NCI-H524 treated with DMSO at 0.1 percent for 48 hours (cell line): ENCODE measurements at regions not wholly inside any gene's neighbourhood (a gene's known extent, or its start where the extent isn't known, plus 50 kb on each side); places are given as distances from the start of the nearest gene placed in this dataset.

Source experiments
- DNase-seq: peaks from one replicate; lab custom pipeline; 2025; lab: John Stamatoyannopoulos, UW

DNA sequence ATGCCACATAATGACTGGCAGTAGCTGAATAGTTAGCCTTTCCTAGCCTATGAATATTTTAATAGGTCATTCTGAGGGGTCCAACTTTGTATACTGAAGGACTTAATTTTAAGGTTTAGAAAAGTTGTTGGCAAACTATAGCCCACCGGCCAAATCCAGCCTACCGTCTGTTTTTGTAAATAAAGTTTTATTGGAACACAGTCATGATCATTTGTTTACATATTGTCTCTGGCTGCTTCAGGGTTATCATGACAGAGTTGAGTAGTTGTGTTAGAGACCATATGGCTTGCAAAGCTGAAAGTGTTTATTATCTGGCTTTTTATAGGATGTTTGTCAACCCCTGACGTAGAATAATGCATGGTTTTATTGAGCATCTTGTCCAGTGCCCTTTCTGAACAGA lies 73.4 kb downstream of the NTMT2 start:
- DNase-seq, result no peak

DNA sequence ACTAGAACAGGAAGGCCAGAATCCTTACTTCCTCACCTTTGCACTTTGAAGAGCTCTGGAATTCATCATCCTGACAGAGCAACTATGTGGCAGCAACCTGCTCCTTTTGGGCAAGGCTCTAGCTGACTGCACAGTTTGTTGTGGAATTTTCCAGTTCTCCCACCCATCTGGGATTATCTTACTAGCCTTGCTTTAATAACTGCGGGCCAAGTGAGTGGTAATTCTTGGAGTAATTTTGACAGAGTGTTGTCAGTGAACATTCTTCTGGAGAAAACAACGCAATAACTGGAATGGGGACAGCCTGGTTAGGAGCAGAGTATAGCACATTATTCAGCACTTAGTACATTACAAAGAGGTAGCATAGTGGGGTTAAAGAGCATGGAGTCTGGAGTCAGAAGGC lies 75.3 kb downstream of the NTMT2 start:
- no peak for DNase-seq

DNA sequence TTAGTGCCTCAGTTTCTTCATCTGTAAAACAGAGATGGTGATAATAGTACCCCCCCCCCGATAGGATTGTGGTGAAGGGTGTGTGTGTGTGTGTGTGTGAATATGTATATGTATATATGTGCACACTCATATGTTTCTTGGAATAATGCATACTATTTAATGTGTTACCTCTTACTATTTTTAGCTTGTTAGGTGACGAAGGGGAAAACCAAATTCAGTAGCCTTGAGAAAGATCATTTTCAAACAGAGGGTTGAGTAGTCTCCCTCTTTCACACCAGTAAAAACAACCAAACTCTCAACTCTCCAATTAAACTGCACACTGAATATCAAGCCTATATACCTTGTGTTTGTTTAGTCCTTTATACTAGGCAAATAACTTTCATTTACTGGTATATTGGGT lies 75.7 kb downstream of the NTMT2 start:
- no peak for DNase-seq

DNA sequence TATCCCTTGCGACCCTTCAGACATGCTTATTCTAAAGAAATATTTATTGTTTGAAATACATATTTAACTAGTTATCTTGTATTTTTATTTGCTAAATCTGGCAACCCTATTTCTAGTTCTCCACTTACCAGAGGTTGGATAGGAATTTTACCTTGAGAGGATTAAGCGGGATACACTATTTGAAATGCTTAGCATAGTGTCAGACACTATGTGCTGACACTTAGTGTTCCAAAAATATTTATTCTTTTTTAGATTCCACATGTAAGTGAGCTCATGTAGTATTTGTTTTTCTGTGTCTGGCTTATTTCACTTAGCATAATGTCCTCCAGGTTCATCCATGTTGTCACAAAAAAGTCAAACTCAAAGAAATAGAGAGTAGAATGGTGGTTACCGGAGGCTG lies 78.7 kb downstream of the NTMT2 start:
- DNase-seq, result no peak

DNA sequence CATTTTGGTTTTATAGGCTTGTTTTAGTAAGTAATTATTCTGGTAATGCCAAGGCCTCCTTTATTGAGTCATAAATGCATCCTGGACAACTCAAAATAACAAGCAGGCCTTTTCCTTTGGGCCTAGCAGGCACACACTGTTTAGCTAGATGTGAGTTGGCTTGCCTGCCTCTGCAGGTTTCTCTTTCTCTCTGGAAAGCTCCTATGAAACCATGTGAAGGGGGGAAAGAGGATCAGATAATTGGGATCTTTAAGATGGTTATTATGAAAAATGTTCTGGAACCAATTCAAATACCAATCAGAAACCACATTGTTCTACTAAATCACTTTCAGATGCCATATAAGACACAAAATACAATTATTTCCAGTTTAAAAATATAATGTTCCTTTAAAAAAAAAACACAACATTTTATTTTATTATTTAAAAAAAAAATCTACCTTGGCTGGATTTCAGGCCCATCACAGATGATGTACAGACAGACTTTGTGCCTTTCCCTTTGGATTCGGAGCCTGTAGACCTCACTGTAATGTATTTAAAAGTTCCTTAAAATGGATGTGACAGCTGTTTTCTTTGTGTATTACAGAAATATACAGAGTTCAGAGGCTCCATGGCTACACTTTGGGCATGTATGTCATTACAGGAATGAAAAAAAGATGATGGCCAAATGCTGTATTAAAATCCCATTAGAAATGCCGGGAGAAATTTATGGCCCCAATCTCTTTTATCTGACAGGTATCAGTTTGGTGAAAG lies 80.2 kb downstream of the NTMT2 start:
- DNase-seq, result no peak

DNA sequence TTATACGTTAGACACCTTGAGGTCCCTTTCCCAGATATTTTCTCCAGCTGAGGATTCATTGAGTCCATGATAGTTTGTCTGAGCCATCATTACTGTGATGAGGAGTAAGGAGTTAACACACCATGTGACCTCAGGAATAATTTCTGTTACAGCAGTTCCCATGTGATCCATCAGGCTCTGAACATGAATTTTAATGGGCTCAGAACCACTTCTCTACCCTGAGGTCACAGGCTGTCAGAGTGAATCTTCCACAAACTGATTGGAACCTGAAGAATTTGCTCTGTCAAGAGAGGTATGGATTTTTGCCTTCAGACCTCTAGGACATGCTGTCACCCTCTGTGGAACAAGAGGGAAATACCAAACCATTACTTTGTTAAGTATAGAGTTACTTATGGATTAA lies 81.0 kb downstream of the NTMT2 start:
- no peak for DNase-seq

DNA sequence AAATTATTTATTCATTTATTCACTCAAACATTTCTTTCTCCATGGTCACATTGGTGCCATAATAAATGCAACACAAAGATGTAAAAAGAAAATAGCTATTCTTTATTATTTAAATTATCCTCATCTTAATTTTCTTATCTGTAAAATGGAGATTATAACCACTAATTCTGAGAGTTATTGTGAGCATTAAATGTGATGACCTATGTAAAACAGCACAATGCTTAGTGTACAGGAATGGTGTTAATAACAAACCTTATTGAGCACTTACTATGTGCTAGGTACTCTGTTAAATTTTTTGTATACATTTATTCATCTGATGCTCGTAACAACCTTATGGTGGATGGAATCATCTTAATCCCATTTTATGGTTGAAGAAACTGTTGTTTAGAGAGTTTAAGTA lies 84.6 kb downstream of the NTMT2 start:
- DNase-seq, result no peak

DNA sequence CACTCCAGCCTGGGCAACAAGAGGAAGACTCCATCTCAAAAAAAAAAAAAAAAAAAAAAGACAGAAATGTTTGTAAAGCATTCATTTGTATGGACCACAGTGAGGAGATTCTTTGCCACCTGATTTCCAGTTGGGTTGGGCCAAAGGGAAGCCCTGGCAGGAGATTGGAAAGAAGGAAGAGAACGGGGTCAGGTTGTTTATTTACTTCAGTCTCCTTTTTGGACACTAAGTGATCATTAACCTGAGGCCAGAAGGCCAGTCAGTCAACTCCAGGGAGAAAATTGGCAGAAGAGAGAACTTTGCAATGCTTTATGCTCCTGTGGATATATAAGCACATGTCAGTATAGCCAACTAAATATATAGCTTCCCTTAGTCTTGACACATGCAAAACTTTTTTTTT lies 85.9 kb downstream of the NTMT2 start:
- no peak for DNase-seq

DNA sequence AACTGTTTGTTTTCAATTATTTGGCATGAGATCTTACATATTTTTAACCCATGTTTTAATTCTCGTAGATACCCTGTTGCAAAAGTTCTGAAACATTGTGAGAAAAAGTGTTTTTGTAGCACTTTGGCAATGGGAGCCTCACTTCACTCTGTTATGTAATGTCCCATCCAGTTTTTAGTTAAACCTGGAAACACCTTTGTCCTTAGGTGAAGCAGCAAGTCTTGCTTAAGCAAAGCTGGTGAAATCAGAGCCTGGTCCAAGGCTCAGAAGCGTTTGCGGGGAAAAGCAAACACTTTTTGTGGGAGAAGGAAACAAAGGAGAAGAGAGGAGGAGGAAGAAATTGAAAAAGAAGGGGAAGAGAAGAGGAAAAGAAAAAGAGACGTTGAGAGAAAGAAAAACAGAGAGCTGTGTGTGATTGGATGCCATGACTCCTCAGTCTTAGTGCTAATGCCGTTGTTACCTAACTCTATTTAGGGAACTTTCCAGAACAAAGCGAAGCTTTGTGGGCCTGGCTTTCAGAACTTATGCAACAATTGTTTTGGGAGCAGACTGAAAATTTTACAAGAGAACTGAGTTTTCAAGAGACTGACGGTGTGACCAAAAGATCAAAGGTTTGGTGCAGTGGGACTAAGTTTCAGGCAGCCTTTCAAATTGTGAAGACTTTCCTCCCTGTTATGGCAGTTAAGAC lies 93.1 kb downstream of the NTMT2 start:
- no peak for DNase-seq

DNA sequence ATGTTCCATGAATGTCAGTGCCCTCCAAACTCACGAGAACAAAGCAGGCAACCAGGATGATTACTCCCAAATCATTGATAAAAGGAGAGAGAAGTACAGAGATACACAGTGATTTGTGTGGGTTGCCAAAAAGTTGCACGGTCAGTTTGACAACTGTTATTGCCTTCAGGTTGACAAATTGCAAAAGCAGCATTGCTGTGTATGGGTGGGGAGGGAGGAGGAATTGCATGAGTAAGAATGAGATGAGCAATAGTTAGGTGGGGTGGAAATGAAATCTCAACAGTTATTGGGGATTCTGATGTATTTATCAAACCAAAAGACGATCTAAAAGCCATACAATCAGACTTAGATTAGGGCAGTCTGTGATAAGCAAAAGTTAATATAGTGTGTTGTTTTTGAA lies 93.7 kb downstream of the NTMT2 start:
- DNase-seq, result no peak

DNA sequence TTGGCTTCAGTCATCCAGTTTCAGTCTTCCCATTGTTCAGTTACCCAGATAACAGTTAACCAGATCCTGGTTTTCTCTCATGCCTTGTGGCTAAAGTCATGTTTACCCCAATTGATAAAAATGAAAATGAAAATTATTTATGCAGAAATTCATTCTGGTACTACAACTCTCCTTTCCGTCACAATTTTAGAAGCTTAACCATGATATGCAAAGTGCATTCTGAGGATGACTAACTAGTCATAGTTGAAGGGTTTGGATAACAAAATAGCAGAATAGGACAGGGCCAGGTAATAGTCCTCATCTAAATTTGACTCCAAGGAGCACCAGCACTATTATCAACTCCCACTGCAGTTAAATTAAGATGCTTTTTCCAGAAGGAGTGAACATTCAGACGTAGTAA lies 94.7 kb downstream of the NTMT2 start:
- no peak for DNase-seq

DNA sequence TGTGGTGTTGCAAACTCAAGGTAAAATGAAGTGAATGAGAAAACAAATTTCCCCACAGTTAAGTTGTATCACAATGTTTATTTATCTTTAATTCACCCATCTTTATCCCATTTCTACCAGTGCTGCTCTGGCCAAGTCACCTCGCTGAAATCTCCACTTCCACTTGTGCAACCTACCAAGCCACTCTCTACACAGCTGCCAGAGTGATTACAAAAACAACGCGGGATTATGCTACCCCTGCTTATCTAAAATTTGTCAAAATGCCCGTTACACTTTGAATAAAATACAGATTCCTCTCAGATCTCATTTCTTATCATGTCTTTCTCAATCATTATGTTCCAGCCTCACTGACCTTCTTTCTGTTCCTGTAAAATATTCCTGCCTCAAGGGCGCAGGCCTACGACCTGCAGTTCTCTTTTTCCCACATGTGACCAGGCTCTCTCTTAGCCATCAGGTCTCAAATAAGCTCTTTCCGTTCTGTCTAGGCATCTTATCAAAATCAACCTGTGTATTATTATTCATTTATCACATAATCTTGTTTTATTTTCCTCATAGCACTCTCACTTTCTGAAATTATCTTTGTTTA lies 95.6 kb downstream of the NTMT2 start:
- DNase-seq, result no peak

DNA sequence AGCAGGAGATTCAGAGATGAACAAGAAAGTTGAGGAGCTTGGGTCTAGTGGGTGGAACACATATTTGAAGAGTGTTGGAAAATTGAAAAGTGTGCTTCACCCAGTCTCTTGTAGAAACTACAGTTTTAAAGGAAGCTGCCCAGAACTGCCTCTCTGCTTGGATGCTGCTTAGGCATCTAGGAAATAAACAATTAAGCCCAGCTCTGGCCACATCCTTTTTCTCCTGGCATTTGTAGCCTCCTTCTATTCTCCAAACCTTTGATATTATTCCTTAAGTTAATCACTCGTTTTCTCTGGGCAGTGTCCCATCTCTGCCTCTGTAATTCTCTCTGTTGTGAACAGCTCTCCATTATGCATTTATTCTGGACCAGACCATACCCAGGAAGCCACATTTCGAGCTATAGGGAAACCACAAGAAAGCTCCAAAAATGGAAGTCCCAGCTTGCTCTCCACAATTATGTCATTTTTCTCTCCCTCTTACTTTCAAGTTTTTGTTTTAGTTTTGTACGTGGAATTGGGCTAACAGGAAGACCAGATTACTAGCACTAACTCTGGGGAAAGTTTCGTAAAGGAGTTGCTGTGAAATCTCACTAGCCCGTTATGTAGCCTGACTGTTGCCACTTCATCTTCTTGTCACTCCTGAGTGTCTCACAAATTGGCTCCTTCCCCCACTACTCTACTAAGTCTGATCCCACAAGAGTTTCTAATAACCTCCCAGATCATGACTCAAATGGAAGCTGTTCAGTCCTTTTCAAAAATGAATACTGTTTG lies 102.2 kb downstream of the NTMT2 start:
- no peak for DNase-seq

DNA sequence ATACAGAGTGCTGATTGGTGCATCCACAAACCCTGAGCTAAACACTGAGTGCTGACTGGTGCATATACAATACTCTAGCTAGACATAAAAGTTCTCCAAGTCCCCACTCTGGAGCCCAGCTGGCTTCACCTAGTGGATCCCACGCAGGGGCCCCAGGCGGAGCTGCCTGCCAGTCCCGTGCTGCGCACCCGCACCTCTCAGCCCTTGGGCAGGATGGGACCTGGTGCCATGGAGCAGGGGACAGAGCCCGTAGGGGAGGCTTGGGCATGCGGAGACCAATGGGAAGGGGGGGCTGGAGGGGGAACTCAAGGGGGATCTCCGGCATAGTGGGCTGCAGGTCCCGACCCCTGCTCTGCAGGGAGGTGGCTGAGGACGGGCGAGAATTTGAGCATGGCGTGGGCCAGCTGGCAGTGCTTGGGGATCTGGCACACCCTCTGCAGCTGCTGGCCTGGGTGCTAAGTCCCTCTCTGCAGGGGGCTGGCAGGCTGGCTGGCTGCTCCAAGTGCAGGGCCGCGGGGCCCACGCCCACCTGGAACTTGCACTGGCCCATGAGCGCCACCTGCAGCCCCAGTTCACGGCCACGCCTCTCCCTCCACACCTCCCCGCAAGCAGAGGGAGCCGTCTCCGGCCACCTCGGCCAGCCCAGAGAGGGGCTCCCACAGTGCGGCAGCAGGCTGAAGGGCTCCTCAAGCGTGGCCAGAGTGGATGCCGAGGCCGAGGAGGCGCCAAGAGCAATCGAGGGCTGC lies 104.9 kb downstream of the NTMT2 start:
- DNase-seq, result no peak

DNA sequence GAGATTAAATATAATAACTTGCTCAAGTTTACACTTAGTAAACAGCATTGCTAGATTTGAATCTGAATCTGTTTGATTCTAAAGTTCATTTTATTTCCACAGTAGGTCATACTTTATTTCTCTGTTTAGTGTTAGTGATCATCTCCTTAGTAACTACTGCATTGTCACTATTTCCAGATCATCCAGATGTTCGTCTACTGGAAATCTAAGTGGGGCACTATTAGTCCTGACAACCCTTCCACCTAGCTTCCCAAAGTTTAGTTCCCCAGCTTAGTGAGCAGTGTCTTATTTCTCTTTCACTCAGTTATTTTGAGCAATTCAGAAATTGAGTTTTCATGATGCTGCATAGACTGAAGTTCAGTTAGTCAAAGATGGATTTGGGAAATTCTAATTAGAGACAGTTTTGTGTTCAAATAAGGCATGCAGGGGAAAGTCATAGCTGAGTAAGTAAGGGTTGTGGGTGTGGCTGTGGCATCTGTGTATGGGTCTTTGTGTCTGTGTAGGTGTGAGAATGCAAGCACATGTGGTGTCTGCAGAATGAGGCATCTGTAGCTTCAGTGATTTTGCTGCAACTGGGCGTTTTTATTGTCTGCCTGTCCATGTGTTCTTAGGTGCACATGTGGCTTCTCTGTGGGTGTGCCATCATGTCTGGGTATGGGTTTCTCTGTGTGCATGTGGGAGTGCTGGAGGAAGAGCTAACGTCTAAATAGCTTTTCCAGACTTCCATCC lies 107.3 kb downstream of the NTMT2 start:
- DNase-seq, result no peak

DNA sequence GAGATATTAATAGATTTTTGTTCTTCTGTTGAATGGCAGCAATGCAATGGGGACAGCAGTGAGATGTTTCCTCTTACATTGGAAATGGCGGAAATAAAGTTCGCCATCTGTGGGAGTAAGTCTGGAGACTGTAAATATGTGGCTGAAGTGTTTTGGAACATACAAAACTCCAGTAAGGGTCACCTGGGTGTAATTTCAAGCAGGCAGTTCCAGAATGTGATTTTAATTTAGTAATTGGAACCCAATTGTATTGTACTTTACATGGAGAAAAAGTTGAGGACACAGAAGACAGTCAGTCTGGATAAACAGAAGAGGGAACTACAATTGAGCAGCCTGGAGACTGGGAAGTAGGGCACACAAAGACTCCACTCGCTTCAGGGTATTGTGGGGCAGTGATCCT lies 108.6 kb downstream of the NTMT2 start:
- no peak for DNase-seq

DNA sequence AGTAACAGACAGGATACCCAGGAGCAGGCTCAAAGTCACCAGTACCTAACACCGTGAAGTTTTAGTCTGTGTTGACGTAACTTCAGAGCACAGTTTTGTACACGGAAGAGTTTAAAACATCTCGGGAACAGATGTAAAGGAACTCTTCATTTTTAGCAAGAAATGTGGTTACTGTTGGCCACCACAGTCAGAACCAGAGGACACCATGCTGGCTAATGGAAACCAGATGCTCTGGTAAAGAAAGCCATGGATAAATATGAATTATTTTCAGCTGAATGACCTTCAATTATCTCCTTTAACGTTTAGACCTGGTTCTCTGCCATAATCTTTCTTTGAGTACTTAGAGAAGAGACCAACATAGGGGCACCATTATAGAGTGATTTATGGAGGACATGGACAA lies 115.9 kb downstream of the NTMT2 start:
- DNase-seq, result no peak

DNA sequence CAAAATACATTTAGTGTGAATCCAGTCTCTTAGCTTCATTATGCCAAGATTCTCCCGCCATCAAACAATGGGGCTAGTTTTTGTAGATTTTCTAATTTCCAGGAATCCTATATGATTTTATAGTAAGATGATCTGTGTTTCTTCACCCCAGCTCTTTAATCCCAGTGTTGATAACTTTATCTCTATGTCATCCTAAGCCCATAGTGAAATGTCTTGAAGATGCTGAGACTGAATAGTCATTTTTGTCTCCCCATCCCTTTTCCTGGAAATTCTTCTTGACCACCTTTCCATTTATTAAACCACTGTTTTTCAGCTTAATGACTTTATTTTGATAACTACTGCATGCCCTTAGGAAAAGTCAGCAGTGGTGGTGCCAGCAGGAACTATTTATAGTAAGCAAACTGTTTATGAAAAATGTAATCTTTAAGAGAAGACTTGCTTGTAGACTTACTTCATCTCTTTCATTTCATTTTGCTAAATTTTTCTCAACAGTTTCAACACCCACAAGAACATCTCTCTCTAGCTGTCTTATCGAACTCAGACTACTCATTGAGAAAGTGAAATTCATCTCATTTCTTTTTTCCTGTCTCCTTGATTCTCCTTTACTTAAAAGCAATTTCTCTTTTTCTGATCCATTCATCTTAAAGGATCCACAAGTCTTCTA lies 116.6 kb downstream of the NTMT2 start:
- DNase-seq, result no peak

DNA sequence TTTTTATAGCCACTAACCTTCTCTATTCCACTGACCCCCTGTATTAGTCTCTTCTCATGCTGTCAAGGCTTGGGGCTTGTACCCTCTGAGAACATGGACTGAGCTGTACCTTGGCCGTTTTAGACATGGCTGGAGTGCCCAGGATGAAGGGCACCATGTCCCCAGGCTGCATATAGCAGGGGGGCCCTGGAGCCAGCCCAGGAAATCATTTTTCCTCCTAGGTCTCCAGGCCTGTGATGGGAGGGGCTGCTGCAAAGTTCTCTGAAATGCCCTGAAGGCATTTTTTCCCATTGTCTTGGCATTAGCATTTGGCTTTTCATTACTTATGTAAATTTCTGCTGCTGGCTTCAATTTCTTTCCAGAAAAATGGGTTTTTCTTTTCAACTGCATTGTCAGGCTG lies 119.5 kb downstream of the NTMT2 start:
- no peak for DNase-seq

DNA sequence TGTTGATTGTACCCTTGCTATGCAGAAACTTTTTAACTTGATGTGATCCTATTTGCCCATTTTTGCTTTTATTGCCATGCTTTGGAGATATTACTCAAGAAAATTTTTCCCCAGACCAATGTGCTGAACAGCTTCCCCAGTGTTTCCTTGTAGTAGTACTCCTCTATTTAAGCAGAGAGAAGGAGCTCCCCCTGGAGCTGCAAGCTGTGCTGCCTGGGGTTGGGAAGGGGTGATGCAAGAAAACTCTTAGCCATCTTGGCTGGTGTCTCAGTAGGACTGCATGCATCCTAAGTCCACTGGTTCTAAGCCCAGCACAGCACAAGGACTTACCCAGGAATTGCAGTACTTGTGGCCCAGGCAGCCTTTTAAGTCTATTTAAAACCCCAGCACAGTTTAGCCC lies 121.6 kb downstream of the NTMT2 start:
- DNase-seq, result no peak
